Endothelial cell of umbilical vein (primary cell): ENCODE measurements at regions not wholly inside any gene's neighbourhood (a gene's known extent, or its start where the extent isn't known, plus 50 kb on each side); places are given as distances from the start of the nearest gene placed in this dataset.

Experiments
- BruUV-seq: library from RNA; stranded (reverse); fragments of 400-500 nt; replicated peaks from 2 replicates; lab custom pipeline; 2021; lab: Mats Ljungman, UMichigan
- CTCF ChIA-PET: fragments of 300-600, 350-600 bp; sonication (Branson Sonifier 250); formaldehyde crosslinking; loops from one replicate; lab custom pipeline; 2021; ENCODE audit warnings: antibody characterized with exemption, inconsistent platforms; lab: Charles Lee
- POLR2A ChIA-PET: fragments of 300-600, 350-600 bp; sonication (Branson Sonifier 250); formaldehyde crosslinking; loops from one replicate; lab custom pipeline; 2021; ENCODE audit warnings: antibody characterized with exemption, inconsistent platforms; lab: Charles Lee
- DNase-seq: peaks from one replicate; pipeline ENCODE4 v3.0.0-alpha.2; 2011; ENCODE audit warnings: low read depth, low spot score
- FAIRE-seq: peaks from 2 replicates; lab custom pipeline; 2011; peaks lifted over from hg19 to GRCh38; lab: Jason Lieb, UNC
- H2AFZ ChIP-seq: 2 replicates; pipeline ENCODE4 v1.6.0; 2012; ENCODE audit warnings: low read depth, low read length, control low read depth, inconsistent platforms
- H3K27ac ChIP-seq: 2 replicates; pipeline ENCODE4 v1.5.1; 2011; ENCODE audit warnings: low read depth, mild to moderate bottlenecking, control low read depth, low read length, moderate library complexity; ENCODE audit not compliant: insufficient read depth
- H3K27me3 ChIP-seq, 2 experiments: 2 replicates each; pipeline versions ENCODE4 v1.6.0 to v1.6.1; 2011; ENCODE audit warnings: low read length in 2 of 2, mixed read lengths in 1 of 2; ENCODE audit not compliant: control insufficient read depth in 2 of 2, insufficient read depth in 2 of 2
- H3K36me3 ChIP-seq, 2 experiments: 2 replicates in 1 of 2; 3 replicates in 1 of 2; pipeline ENCODE4 v1.5.1; 2011; ENCODE audit warnings: low read length in 2 of 2, mild to moderate bottlenecking in 1 of 2, moderate library complexity in 1 of 2; ENCODE audit not compliant: control insufficient read depth in 2 of 2, insufficient read depth in 2 of 2; ENCODE audit errors: extremely low read depth in 1 of 2
- H3K4me1 ChIP-seq: 3 replicates; pipeline ENCODE4 v1.5.1; 2011; ENCODE audit warnings: mild to moderate bottlenecking, low read length; ENCODE audit not compliant: control insufficient read depth, insufficient read depth; ENCODE audit errors: extremely low read depth
- H3K4me2 ChIP-seq: 2 replicates; pipeline ENCODE4 v1.6.1; 2011; ENCODE audit warnings: low read length, control low read depth, mixed read lengths; ENCODE audit not compliant: insufficient read depth
- H3K4me3 ChIP-seq, 3 experiments: fragments of 200-600 bp in 1 of 3; sonication (generic), shearing (Covaris generic) in 1 of 3; replicated peaks in 1 of 3; 2 replicates each; pipeline ENCODE4 v1.5.1; 2011 to 2016; ENCODE audit warnings: control low read depth in 3 of 3, low read length in 3 of 3, mild to moderate bottlenecking in 2 of 3, inconsistent platforms in 1 of 3, low read depth in 1 of 3, moderate library complexity in 1 of 3; ENCODE audit not compliant: insufficient read depth in 1 of 3
- H3K79me2 ChIP-seq: 2 replicates; pipeline ENCODE4 v1.6.0; 2012; ENCODE audit warnings: low read length, inconsistent platforms; ENCODE audit not compliant: control insufficient read depth, insufficient read depth
- H3K9ac ChIP-seq: replicated peaks from 2 replicates; pipeline ENCODE3; 2011; ENCODE audit warnings: low read length, control low read depth; ENCODE audit not compliant: insufficient read depth; ENCODE audit errors: extremely low read depth
- H3K9me1 ChIP-seq: replicated peaks from 3 replicates; pipeline ENCODE4 v1.6.0; 2011; ENCODE audit warnings: mild to moderate bottlenecking, low read length; ENCODE audit not compliant: control insufficient read depth, insufficient read depth; ENCODE audit errors: extremely low read depth
- H3K9me3 ChIP-seq: replicated peaks from 2 replicates; pipeline ENCODE4 v1.5.1; 2012; ENCODE audit warnings: low read length, inconsistent platforms; ENCODE audit not compliant: control insufficient read depth, insufficient read depth
- H4K20me1 ChIP-seq: replicated peaks from 2 replicates; pipeline ENCODE3; 2011; ENCODE audit warnings: mild to moderate bottlenecking, low read length; ENCODE audit not compliant: control insufficient read depth, insufficient read depth; ENCODE audit errors: extremely low read depth
- EZH2 ChIP-seq: IDR thresholded peaks from 2 replicates; pipeline ENCODE4 v1.6.1; 2012; ENCODE audit warnings: borderline replicate concordance, low read depth, mild to moderate bottlenecking, moderate library complexity, low read length, inconsistent platforms; ENCODE audit not compliant: severe bottlenecking
- FOS ChIP-seq: IDR thresholded peaks from 2 replicates; pipeline ENCODE4 v1.6.1; 2011; ENCODE audit warnings: mild to moderate bottlenecking, low read length, moderate library complexity, borderline replicate concordance; ENCODE audit not compliant: insufficient read depth
- GATA2 ChIP-seq: IDR thresholded peaks from 2 replicates; pipeline ENCODE4 v1.7.0; 2011; ENCODE audit warnings: low read depth, mild to moderate bottlenecking, moderate library complexity, mixed read lengths, low read length; ENCODE audit not compliant: insufficient read length, insufficient read depth
- JUN ChIP-seq: IDR thresholded peaks from 2 replicates; pipeline ENCODE4 v1.6.1; 2011; ENCODE audit warnings: borderline replicate concordance, low read depth; ENCODE audit not compliant: insufficient read length, insufficient read depth
- MYC ChIP-seq: IDR thresholded peaks from one replicate; pipeline ENCODE4 v1.6.1; 2011; ENCODE audit warnings: mild to moderate bottlenecking, low read depth, low read length
- POLR2A ChIP-seq: IDR thresholded peaks from 2 replicates; pipeline ENCODE4 v1.6.1; 2012; ENCODE audit warnings: low read depth, mild to moderate bottlenecking, control low read depth, low read length
- POLR2AphosphoS5 ChIP-seq: IDR thresholded peaks from 2 replicates; pipeline ENCODE4 v1.6.1; 2012; ENCODE audit warnings: low read depth, mild to moderate bottlenecking, control low read depth, low read length, moderate library complexity; ENCODE audit not compliant: insufficient read depth
- dilution Hi-C: fragments of 300-500 bp; cut with MboI; formaldehyde crosslinking; loops from one replicate; pipeline ENCODE4 v1.15.0; 2019; ENCODE audit warnings: low sequenced_read_pairs; ENCODE audit not compliant: extremely low pct_ligation_motif_present
- intact Hi-C: fragments of 100-400 bp; cut with micrococcal nuclease; formaldehyde crosslinking; loops from one replicate; pipeline ENCODE4 v1.10.0; 2022
- TF ChIP-seq, protein P1 (sequence below), 2 donors: IDR thresholded peaks; 1 replicate in 1 of 2; 2 replicates in 1 of 2; pipeline ENCODE4 v1.5.1; 2011; ENCODE audit warnings: low read length in 2 of 2, mild to moderate bottlenecking in 2 of 2, moderate library complexity in 2 of 2, control low read depth in 1 of 2, inconsistent platforms in 1 of 2, low read depth in 1 of 2; ENCODE audit not compliant: insufficient read depth in 1 of 2; ENCODE audit errors: extremely low read depth in 1 of 2
- TF ChIP-seq, protein P2 (sequence below): IDR thresholded peaks from 2 replicates; pipeline ENCODE4 v1.6.1; 2011; ENCODE audit not compliant: insufficient read depth, insufficient read length

DNA sequence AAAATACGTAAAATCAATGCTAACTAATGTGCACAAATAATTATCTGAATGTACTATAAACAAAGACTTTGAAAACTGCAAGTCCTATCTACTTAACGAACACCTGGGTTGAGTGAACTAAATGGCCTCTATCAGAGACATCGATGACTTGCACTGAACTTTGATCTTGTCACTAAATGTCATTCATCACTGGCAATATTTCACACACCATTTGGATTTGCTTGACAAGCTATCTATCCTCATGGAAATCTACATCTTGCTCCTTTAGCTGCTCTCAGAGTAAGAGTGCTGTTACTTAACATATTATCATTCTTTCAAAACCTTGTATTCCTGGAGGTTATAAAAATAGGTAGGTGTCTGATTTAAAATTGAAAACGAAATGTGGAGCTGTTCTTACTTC lies 289.3 kb downstream of the TLL1 start:
- dilution Hi-C loops, result no loop called here
- Histone ChIP-seq H4K20me1 (no peaks in the 10 kb centered on the region), H3K27ac (no peak overlapping the region), H2AFZ (no peak overlapping the region), H3K27me3 (peaks cover 0 to 4% of the 10 kb centered on the region in 2 experiments), H3K4me2 (no peak overlapping the region), H3K9me1 (no peaks in the 10 kb centered on the region), H3K4me1 (no peaks in the 10 kb centered on the region), H3K4me3 (no peak overlapping the region), H3K79me2 (no peaks in the 10 kb centered on the region), H3K9me3 (no peaks in the 10 kb centered on the region), H3K36me3 (no peaks in the 10 kb centered on the region), H3K9ac (no peak overlapping the region)
- FAIRE-seq, result no peak
- TF ChIP-seq POLR2A, result no peak
- TF ChIP-seq, protein P1, sequence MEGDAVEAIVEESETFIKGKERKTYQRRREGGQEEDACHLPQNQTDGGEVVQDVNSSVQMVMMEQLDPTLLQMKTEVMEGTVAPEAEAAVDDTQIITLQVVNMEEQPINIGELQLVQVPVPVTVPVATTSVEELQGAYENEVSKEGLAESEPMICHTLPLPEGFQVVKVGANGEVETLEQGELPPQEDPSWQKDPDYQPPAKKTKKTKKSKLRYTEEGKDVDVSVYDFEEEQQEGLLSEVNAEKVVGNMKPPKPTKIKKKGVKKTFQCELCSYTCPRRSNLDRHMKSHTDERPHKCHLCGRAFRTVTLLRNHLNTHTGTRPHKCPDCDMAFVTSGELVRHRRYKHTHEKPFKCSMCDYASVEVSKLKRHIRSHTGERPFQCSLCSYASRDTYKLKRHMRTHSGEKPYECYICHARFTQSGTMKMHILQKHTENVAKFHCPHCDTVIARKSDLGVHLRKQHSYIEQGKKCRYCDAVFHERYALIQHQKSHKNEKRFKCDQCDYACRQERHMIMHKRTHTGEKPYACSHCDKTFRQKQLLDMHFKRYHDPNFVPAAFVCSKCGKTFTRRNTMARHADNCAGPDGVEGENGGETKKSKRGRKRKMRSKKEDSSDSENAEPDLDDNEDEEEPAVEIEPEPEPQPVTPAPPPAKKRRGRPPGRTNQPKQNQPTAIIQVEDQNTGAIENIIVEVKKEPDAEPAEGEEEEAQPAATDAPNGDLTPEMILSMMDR (IDR thresholded peaks at IDR 0.05; ENCODE audit: extremely low read depth in 1 of 2, insufficient read depth in 1 of 2, low read depth in 1 of 2, low read length in 2 of 2), result no peak
- TF ChIP-seq JUN, result no peak
- no peak for TF ChIP-seq FOS
- TF ChIP-seq GATA2, result no peak
- TF ChIP-seq, protein P2, sequence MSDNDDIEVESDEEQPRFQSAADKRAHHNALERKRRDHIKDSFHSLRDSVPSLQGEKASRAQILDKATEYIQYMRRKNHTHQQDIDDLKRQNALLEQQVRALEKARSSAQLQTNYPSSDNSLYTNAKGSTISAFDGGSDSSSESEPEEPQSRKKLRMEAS, result no peak
- no peak for TF ChIP-seq MYC
- TF ChIP-seq POLR2AphosphoS5, result no peak
- no peak for TF ChIP-seq EZH2
- no TSS peak for BruUV-seq
- ChIA-PET POLR2A (no interaction called here), CTCF (interaction anchor here (1.1 to 2.4 kb wide), 7 partner anchors 89 to 1460 kb away, joined by 3 to 15 read pairs (median 7); no protein-coding TSS in a partner anchor)
- DNase-seq, result no peak
- intact Hi-C loops, result no loop called here
